ENCODE measurements at regions not wholly inside any gene's neighbourhood (a gene's known extent, or its start where the extent isn't known, plus 50 kb on each side); places are given as distances from the start of the nearest gene placed in this dataset.

DNA sequence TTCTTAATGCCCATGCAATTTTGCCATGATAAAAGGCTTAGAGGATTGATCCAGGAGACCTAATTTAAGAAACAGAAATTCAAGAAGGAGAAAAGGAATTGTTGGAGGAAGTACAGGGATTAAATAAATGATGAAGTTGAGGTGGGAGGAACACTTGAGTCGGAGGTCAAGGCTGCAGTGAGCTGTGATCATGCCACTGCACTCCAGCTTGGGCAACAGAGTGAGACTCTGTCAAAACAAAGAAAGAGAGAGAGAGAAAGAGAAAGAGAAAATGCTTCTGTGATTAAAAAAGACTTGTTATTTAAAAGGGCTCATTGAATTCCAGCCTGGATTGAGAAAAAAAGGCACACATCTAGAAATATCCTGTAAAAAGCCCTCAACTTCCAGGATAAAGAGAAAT is 123.2 kb downstream of the B3GNT2 start:
- DNase-seq: no peak
- TF ChIP-seq, protein P1, sequence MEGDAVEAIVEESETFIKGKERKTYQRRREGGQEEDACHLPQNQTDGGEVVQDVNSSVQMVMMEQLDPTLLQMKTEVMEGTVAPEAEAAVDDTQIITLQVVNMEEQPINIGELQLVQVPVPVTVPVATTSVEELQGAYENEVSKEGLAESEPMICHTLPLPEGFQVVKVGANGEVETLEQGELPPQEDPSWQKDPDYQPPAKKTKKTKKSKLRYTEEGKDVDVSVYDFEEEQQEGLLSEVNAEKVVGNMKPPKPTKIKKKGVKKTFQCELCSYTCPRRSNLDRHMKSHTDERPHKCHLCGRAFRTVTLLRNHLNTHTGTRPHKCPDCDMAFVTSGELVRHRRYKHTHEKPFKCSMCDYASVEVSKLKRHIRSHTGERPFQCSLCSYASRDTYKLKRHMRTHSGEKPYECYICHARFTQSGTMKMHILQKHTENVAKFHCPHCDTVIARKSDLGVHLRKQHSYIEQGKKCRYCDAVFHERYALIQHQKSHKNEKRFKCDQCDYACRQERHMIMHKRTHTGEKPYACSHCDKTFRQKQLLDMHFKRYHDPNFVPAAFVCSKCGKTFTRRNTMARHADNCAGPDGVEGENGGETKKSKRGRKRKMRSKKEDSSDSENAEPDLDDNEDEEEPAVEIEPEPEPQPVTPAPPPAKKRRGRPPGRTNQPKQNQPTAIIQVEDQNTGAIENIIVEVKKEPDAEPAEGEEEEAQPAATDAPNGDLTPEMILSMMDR (IDR thresholded peaks at IDR 0.05): no peak
- no peak for TF ChIP-seq POLR2AphosphoS5 (IDR thresholded peaks at IDR 0.05)
- TF ChIP-seq EP300 (IDR thresholded peaks at IDR 0.05): no peak
- TF ChIP-seq POLR2A (IDR thresholded peaks at IDR 0.05): no peak
- H3K27me3 ChIP-seq: no peaks in the 10 kb centered on the region
- H3K27ac ChIP-seq: no peak overlapping the region
- H3K4me1 ChIP-seq: no peaks in the 10 kb centered on the region
- H3K9me3 ChIP-seq: no peaks in the 10 kb centered on the region
- intact Hi-C loops (cut with DNase I; ENCODE audit: low total_unique reads): no loop called here
- WGBS, 5 donors: 21 to 57% (median 43%) methylated on average over 1 of the region's 1 CpG
- no peaks in the 10 kb centered on the region for H3K36me3 ChIP-seq
- no peak overlapping the region for H3K4me3 ChIP-seq

GRCh38 chr2:62315476-62315875 is 119.6 kb downstream of the B3GNT2 start:
- no peak overlapping the region for H3K4me3 ChIP-seq

GRCh38 chr2:62314291-62314690 is 118.4 kb downstream of the B3GNT2 start:
- intact Hi-C loops (cut with DNase I; ENCODE audit: low total_unique reads): no loop called here
- H3K9me3 ChIP-seq: no peaks in the 10 kb centered on the region
- H3K4me3 ChIP-seq: no peak overlapping the region
- DNase-seq: no peak
- H3K27ac ChIP-seq: no peak overlapping the region
- TF ChIP-seq, protein P1 (IDR thresholded peaks at IDR 0.05): no peak
- TF ChIP-seq EP300 (IDR thresholded peaks at IDR 0.05): no peak
- no peak for TF ChIP-seq POLR2A (IDR thresholded peaks at IDR 0.05)
- TF ChIP-seq POLR2AphosphoS5 (IDR thresholded peaks at IDR 0.05): no peak
- H3K27me3 ChIP-seq: no peaks in the 10 kb centered on the region
- no peaks in the 10 kb centered on the region for H3K36me3 ChIP-seq
- 78 to 88% (median 84%) methylated on average over 2 of the region's 2 CpGs for WGBS, 5 donors
- H3K4me1 ChIP-seq: peaks cover 0 to 10% (median 0%) of the 10 kb centered on the region in 4 donors

More at GRCh38 chr2:62315476-62315875, 119.6 kb downstream of the B3GNT2 start:
- no peaks in the 10 kb centered on the region for H3K4me1 ChIP-seq
- intact Hi-C loops (cut with DNase I; ENCODE audit: low total_unique reads): no loop called here
- DNase-seq: no peak
- no peaks in the 10 kb centered on the region for H3K9me3 ChIP-seq
- 63 to 81% (median 73%) methylated on average over 4 of the region's 4 CpGs for WGBS, 5 donors
- no peaks in the 10 kb centered on the region for H3K36me3 ChIP-seq
- TF ChIP-seq EP300 (IDR thresholded peaks at IDR 0.05) (no peak), POLR2A (IDR thresholded peaks at IDR 0.05) (no peak), POLR2AphosphoS5 (IDR thresholded peaks at IDR 0.05) (no peak)
- TF ChIP-seq, protein P1 (IDR thresholded peaks at IDR 0.05): no peak
- no peaks in the 10 kb centered on the region for H3K27me3 ChIP-seq
- no peak overlapping the region for H3K27ac ChIP-seq

DNA sequence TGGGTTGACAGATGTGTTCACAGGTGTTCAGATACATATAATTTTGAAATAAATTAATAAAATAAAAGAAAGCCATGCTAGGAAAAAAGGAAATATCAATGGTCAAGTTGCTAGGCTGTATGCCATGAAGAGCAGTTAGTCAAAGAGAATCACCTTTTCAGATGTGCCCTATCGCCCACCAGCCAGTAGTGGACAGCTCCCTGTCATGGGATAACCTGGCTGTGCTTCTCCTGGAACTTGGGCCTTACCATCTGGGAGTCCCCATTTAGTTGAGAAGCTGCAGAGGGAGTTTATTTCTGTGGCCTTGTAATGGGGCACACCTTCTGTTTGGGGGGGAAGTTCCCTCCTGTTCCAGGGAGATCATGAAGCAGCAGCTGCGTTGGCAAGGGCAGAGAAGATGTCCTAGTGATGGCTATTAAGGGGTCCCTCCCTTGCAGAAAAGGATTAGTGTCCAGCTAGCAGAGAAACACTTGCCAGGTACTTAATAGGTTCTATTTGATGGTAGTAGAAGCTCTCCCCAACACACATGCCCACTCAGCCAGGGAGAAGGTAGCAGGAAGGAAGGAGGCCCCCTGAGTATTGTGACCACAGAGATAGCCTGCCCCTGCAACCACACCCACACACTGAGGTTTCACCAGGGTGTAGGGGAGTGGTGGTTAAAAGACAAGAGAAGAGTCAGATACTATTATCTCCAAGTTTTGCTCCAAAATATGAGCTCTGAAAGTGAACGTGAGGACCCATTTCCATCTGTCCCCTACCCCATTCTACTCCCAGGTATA is 117.7 kb downstream of the B3GNT2 start:
- no peak for DNase-seq
- peaks cover 0 to 15% (median 0%) of the 10 kb centered on the region in 4 donors for H3K4me1 ChIP-seq
- no peak overlapping the region for H3K4me3 ChIP-seq
- TF ChIP-seq POLR2A (IDR thresholded peaks at IDR 0.05) (no peak), POLR2AphosphoS5 (IDR thresholded peaks at IDR 0.05) (no peak), EP300 (IDR thresholded peaks at IDR 0.05) (no peak)
- no peak overlapping the region for H3K27ac ChIP-seq
- no peaks in the 10 kb centered on the region for H3K36me3 ChIP-seq
- intact Hi-C loops (cut with DNase I; ENCODE audit: low total_unique reads): no loop called here
- H3K27me3 ChIP-seq: no peaks in the 10 kb centered on the region
- no peaks in the 10 kb centered on the region for H3K9me3 ChIP-seq
- WGBS, 5 donors: 71 to 90% (median 74%) methylated on average over 3 of the region's 3 CpGs

Measured in stomach (tissue), 8 donors.